PC-9 (cell line): ENCODE measurements at regions not wholly inside any gene's neighbourhood (a gene's known extent, or its start where the extent isn't known, plus 50 kb on each side); places are given as distances from the start of the nearest gene placed in this dataset.
A peak's percentile ranks its signal among the peaks of the same experiment; 100 is the strongest.
"Not testable (repeated sequence)": the region's sequence is repeated elsewhere in the genome, so short reads cannot be mapped to it uniquely, and the experiment has no call there.

Source experiments
- BruUV-seq: library from RNA; stranded (reverse); fragments of 400-500 nt; replicated peaks from 2 replicates; lab custom pipeline; 2021; lab: Mats Ljungman, UMichigan
- CTCF ChIA-PET: fragments of 300-600 bp; sonication (Branson Sonifier 250); formaldehyde crosslinking; loops from one replicate; lab custom pipeline; 2022; ENCODE audit warnings: antibody characterized with exemption; lab: Charles Lee
- POLR2A ChIA-PET: fragments of 300-600 bp; sonication (Branson Sonifier 250); formaldehyde crosslinking; loops from one replicate; lab custom pipeline; 2022; ENCODE audit warnings: antibody characterized with exemption; ENCODE audit not compliant: unreplicated experiment; lab: Charles Lee
- DNase-seq, 2 experiments: peaks; one replicate each; pipeline versions ENCODE4 v3.0.0 to v3.0.0-alpha.2; 2015 to 2022; ENCODE audit warnings: mixed read lengths in 1 of 2
- H2AFZ ChIP-seq: fragments of 200-600 bp; sonication (generic); 2 replicates; pipeline ENCODE4 v1.8.1; 2017; ENCODE audit warnings: antibody characterized with exemption
- H3F3A ChIP-seq: fragments of 200-600 bp; sonication (generic); 2 replicates; pipeline ENCODE4 v1.8.1; 2017; ENCODE audit warnings: antibody characterized with exemption, mild to moderate bottlenecking, low read depth; ENCODE audit not compliant: insufficient read depth
- H3K27ac ChIP-seq: fragments of 200-600 bp; sonication (generic); 2 replicates; pipeline ENCODE4 v1.6.1; 2016; ENCODE audit warnings: mixed run types
- H3K27me3 ChIP-seq: fragments of 200-600 bp; sonication (generic); 2 replicates; pipeline ENCODE4 v1.6.1; 2016; ENCODE audit warnings: low read depth, mixed run types; ENCODE audit not compliant: insufficient read depth
- H3K36me3 ChIP-seq: fragments of 200-600 bp; sonication (generic); 2 replicates; pipeline ENCODE4 v1.6.1; 2016; ENCODE audit warnings: low read depth, mixed run types
- H3K4me1 ChIP-seq: fragments of 200-600 bp; sonication (generic); replicated peaks from 2 replicates; pipeline ENCODE4 v1.6.1; 2016; ENCODE audit warnings: mixed run types; ENCODE audit not compliant: insufficient read depth
- H3K4me2 ChIP-seq: fragments of 200-600 bp; sonication (generic); 2 replicates; pipeline ENCODE4 v1.6.1; 2017; ENCODE audit warnings: mixed run types
- H3K4me3 ChIP-seq: fragments of 200-600 bp; sonication (generic); 2 replicates; pipeline ENCODE4 v1.6.1; 2016; ENCODE audit warnings: mixed run types
- H3K79me2 ChIP-seq: fragments of 200-600 bp; sonication (generic); 2 replicates; pipeline ENCODE4 v1.6.1; 2017; ENCODE audit warnings: low read depth, mixed run types
- H3K9me2 ChIP-seq: fragments of 200-600 bp; sonication (generic); 2 replicates; pipeline ENCODE4 v1.8.1; 2017; ENCODE audit warnings: mild to moderate bottlenecking; ENCODE audit not compliant: insufficient read depth
- H3K9me3 ChIP-seq: fragments of 200-600 bp; sonication (generic); 2 replicates; pipeline ENCODE4 v1.8.1; 2016; ENCODE audit warnings: low read depth; ENCODE audit not compliant: insufficient read depth
- H4K20me1 ChIP-seq: fragments of 200-600 bp; sonication (generic); 2 replicates; pipeline ENCODE4 v1.8.1; 2017; ENCODE audit not compliant: insufficient read depth
- intact Hi-C: fragments of 100-400 bp; cut with micrococcal nuclease; formaldehyde crosslinking; loops from one replicate; pipeline ENCODE4 v1.10.0; 2022; ENCODE audit not compliant: unreplicated experiment

GRCh38 chr9:94387338-94388010 lies 59.0 kb upstream of the NUTM2F start:
- CTCF ChIA-PET, H3K9me2 ChIP-seq, H3K4me3 ChIP-seq, POLR2A ChIA-PET, BruUV-seq, intact Hi-C loops, DNase-seq, H3K36me3 ChIP-seq, H3K27me3 ChIP-seq, H3K4me2 ChIP-seq, H3K9me3 ChIP-seq, H2AFZ ChIP-seq, H3F3A ChIP-seq, H4K20me1 ChIP-seq: not testable (repeated sequence)
- H3K79me2 ChIP-seq: peaks cover 62% of the 10 kb centered on the region
- H3K27ac ChIP-seq: 0 out of 2 replicates have a peak overlapping the region, but pooled peaks have one; percentile 4
- H3K4me1 ChIP-seq: peaks cover 11% of the 10 kb centered on the region

- H3F3A ChIP-seq, H2AFZ ChIP-seq, DNase-seq, H3K9me2 ChIP-seq, H3K27me3 ChIP-seq, H3K36me3 ChIP-seq, BruUV-seq, H3K9me3 ChIP-seq, H3K4me2 ChIP-seq, H3K27ac ChIP-seq, POLR2A ChIA-PET, intact Hi-C loops, H4K20me1 ChIP-seq, CTCF ChIA-PET, H3K4me3 ChIP-seq: not testable (repeated sequence)
- Histone ChIP-seq H3K4me1 (peaks cover 11% of the 10 kb centered on the region), H3K79me2 (peaks cover 57% of the 10 kb centered on the region)
These were observed 59.6 kb upstream of the NUTM2F start for GRCh38 chr9:94388011-94388406.

- H3K9me2 ChIP-seq, CTCF ChIA-PET, BruUV-seq, H3K27ac ChIP-seq, H3K36me3 ChIP-seq, H3K9me3 ChIP-seq, POLR2A ChIA-PET, H3F3A ChIP-seq, H4K20me1 ChIP-seq, DNase-seq, H3K4me3 ChIP-seq, intact Hi-C loops, H2AFZ ChIP-seq, H3K4me2 ChIP-seq, H3K27me3 ChIP-seq: not testable (repeated sequence)
- Histone ChIP-seq H3K79me2 (peaks cover 38% of the 10 kb centered on the region), H3K4me1 (peaks cover 11% of the 10 kb centered on the region)
These were observed 62.1 kb upstream of the NUTM2F start for GRCh38 chr9:94390425-94391098.

- H3K4me1 ChIP-seq, CTCF ChIA-PET, H3K36me3 ChIP-seq, H3K9me2 ChIP-seq, BruUV-seq, H3F3A ChIP-seq, H3K4me2 ChIP-seq, DNase-seq, H2AFZ ChIP-seq, H3K9me3 ChIP-seq, H3K4me3 ChIP-seq, POLR2A ChIA-PET, intact Hi-C loops, H4K20me1 ChIP-seq, H3K27ac ChIP-seq, H3K27me3 ChIP-seq: not testable (repeated sequence)
- H3K79me2 ChIP-seq: peaks cover 25% of the 10 kb centered on the region
These were observed 64.7 kb upstream of the NUTM2F start for GRCh38 chr9:94392971-94393624.

GRCh38 chr9:94397766-94398379 lies 69.4 kb upstream of the NUTM2F start:
- H3K4me3 ChIP-seq, H3K4me2 ChIP-seq, H3K9me2 ChIP-seq, BruUV-seq, H2AFZ ChIP-seq, DNase-seq, H3K27ac ChIP-seq, CTCF ChIA-PET, H3F3A ChIP-seq, H4K20me1 ChIP-seq, H3K36me3 ChIP-seq, POLR2A ChIA-PET, H3K4me1 ChIP-seq, H3K9me3 ChIP-seq, intact Hi-C loops, H3K27me3 ChIP-seq: not testable (repeated sequence)
- peaks cover 27% of the 10 kb centered on the region for H3K79me2 ChIP-seq

GRCh38 chr9:94400461-94400860 lies 72.0 kb upstream of the NUTM2F start:
- H3K9me2 ChIP-seq, H3K4me1 ChIP-seq, CTCF ChIA-PET, H3F3A ChIP-seq, DNase-seq, H2AFZ ChIP-seq, H3K4me3 ChIP-seq, H3K27ac ChIP-seq, H4K20me1 ChIP-seq, H3K9me3 ChIP-seq, POLR2A ChIA-PET, H3K4me2 ChIP-seq, H3K36me3 ChIP-seq, H3K27me3 ChIP-seq, intact Hi-C loops, BruUV-seq: not testable (repeated sequence)
- peaks cover 46% of the 10 kb centered on the region for H3K79me2 ChIP-seq

GRCh38 chr9:94402795-94403194 lies 74.4 kb upstream of the NUTM2F start:
- not testable (repeated sequence) for H3F3A ChIP-seq, BruUV-seq
- H3K79me2 ChIP-seq: peaks cover 44% of the 10 kb centered on the region

More at GRCh38 chr9:94402795-94403194, 74.4 kb upstream of the NUTM2F start:
- H3K9me2 ChIP-seq, DNase-seq, H3K9me3 ChIP-seq, intact Hi-C loops, H3K4me2 ChIP-seq, CTCF ChIA-PET, H3K27ac ChIP-seq, H3K36me3 ChIP-seq, H4K20me1 ChIP-seq, H3K4me1 ChIP-seq, H3K27me3 ChIP-seq, POLR2A ChIA-PET, H2AFZ ChIP-seq, H3K4me3 ChIP-seq: not testable (repeated sequence)
